Activated CD4-positive, alpha-beta memory T cell treated with anti-CD3 and anti-CD28 coated beads, Interleukin-2, amount 10 ng/mL, durations not matched to agents 7 days and 5 days (primary cell): ENCODE measurements at regions not wholly inside any gene's neighbourhood (a gene's known extent, or its start where the extent isn't known, plus 50 kb on each side); places are given as distances from the start of the nearest gene placed in this dataset.

Source experiments
- CTCF ChIA-PET: fragments of 350-600 bp; sonication (Branson Sonifier 250); formaldehyde crosslinking; loops from one replicate; lab custom pipeline; 2021; ENCODE audit warnings: antibody characterized with exemption, inconsistent platforms; lab: Charles Lee
- POLR2A ChIA-PET: fragments of 350-600 bp; sonication (Branson Sonifier 250); formaldehyde crosslinking; loops from one replicate; lab custom pipeline; 2021; ENCODE audit warnings: antibody characterized with exemption; lab: Charles Lee
- DNase-seq: peaks from one replicate; pipeline ENCODE4 v3.0.0-alpha.2; 2020
- H3K27ac Mint-ChIP-seq: one replicate; pipeline ENCODE4 v1.8.0; 2021; ENCODE audit warnings: mild to moderate bottlenecking, mixed read lengths
- H3K27me3 Mint-ChIP-seq: one replicate; pipeline ENCODE4 v1.8.0; 2021; ENCODE audit warnings: mixed read lengths
- H3K36me3 Mint-ChIP-seq: one replicate; pipeline ENCODE4 v1.8.0; 2021; ENCODE audit warnings: low read depth, mixed read lengths
- H3K4me1 Mint-ChIP-seq: one replicate; pipeline ENCODE4 v1.8.0; 2021; ENCODE audit warnings: mixed read lengths
- H3K4me3 Mint-ChIP-seq: one replicate; pipeline ENCODE4 v1.8.0; 2021; ENCODE audit warnings: mild to moderate bottlenecking, mixed read lengths
- H3K9me3 Mint-ChIP-seq: one replicate; pipeline ENCODE4 v1.8.0; 2021; ENCODE audit warnings: mixed read lengths

DNA sequence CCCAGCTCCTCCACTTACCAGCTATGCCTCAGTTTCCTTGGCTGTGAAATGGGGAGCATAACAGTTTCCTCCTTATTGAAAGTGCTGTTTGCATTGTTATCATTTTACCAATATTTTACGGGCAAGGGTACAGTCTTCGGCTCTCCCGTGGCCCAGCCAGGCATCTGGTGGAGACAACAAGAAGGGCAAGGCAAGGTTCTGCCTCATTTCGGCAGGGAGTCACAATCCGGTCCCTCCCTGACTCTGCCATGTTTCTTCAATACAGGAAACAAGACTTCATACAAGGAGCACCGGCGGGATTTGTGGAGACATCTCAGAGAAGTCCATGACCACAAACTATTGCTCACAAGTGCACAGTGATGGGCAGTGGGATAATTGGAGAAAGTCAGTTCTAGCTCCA, 174.0 kb downstream of the FGF18 start:
- peaks cover 1% of the 10 kb centered on the region for H3K9me3 Mint-ChIP-seq
- POLR2A ChIA-PET: no interaction called here
- H3K4me3 Mint-ChIP-seq: no peak overlapping the region
- H3K27ac Mint-ChIP-seq: no peak overlapping the region
- no peaks in the 10 kb centered on the region for H3K4me1 Mint-ChIP-seq
- H3K36me3 Mint-ChIP-seq: no peaks in the 10 kb centered on the region
- H3K27me3 Mint-ChIP-seq: peaks cover 3% of the 10 kb centered on the region
- no peak for DNase-seq
- CTCF ChIA-PET: no interaction called here

- H3K27ac Mint-ChIP-seq: no peak overlapping the region
- H3K9me3 Mint-ChIP-seq: peaks cover 2% of the 10 kb centered on the region
- peaks cover 3% of the 10 kb centered on the region for H3K27me3 Mint-ChIP-seq
- no peaks in the 10 kb centered on the region for H3K36me3 Mint-ChIP-seq
- H3K4me1 Mint-ChIP-seq: no peaks in the 10 kb centered on the region
- ChIA-PET POLR2A (no interaction called here), CTCF (no interaction called here)
- DNase-seq: no peak
- H3K4me3 Mint-ChIP-seq: no peak overlapping the region
Measured at GRCh38 chr5:171593976-171594375, 174.5 kb downstream of the FGF18 start.

DNA sequence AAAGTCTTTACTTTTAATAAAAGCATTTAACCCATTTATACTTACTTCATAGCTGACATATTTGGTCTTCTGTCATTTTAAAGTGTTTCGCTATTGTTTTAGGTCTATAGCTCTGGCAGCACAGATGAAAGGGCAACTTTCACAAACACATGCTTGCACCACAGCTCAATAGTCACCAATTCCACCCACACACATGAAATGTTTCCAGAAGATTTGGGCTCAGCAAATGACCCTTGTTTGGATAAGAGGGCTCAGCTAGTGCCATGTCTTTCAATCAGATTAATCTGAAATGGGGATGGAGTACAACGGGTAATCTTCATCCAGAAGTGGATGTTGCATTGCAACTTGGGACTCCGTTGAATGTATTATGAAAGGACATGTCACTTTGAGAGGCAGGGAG, 176.0 kb downstream of the FGF18 start:
- H3K27me3 Mint-ChIP-seq: peaks cover 3% of the 10 kb centered on the region
- DNase-seq: no peak
- POLR2A ChIA-PET: no interaction called here
- no peak overlapping the region for H3K27ac Mint-ChIP-seq
- CTCF ChIA-PET: interaction anchor here (0.6 kb wide), 1 partner anchor 10 kb away, joined by 3 read pairs; no protein-coding TSS in a partner anchor
- H3K4me3 Mint-ChIP-seq: no peak overlapping the region
- no peaks in the 10 kb centered on the region for H3K4me1 Mint-ChIP-seq
- H3K36me3 Mint-ChIP-seq: no peaks in the 10 kb centered on the region
- peaks cover 2% of the 10 kb centered on the region for H3K9me3 Mint-ChIP-seq

DNA sequence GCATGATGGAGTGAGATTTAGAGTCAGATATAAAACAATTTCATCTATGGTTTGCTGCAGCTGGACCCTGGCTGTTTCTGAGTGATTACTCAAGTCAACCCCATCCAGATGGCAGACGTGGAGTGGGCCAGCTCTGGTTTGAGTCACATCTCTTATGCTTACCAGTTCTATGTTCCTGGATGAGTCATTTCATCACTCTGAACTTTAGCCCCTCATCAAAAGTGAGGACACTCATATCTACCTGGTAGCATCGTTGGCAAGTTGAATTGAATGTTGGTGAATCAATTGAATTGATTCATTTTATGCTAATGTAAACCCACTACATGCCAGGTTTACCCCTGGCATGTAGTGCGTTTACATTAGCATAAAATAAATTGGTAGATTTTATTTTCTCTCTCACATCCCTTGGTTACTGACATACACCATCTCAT, 176.4 kb downstream of the FGF18 start:
- ChIA-PET POLR2A (no interaction called here), CTCF (no interaction called here)
- no peak for DNase-seq
- H3K27me3 Mint-ChIP-seq: peaks cover 7% of the 10 kb centered on the region
- peaks cover 1% of the 10 kb centered on the region for H3K4me1 Mint-ChIP-seq
- H3K36me3 Mint-ChIP-seq: no peaks in the 10 kb centered on the region
- no peak overlapping the region for H3K27ac Mint-ChIP-seq
- peaks cover 2% of the 10 kb centered on the region for H3K9me3 Mint-ChIP-seq
- H3K4me3 Mint-ChIP-seq: no peak overlapping the region

DNA sequence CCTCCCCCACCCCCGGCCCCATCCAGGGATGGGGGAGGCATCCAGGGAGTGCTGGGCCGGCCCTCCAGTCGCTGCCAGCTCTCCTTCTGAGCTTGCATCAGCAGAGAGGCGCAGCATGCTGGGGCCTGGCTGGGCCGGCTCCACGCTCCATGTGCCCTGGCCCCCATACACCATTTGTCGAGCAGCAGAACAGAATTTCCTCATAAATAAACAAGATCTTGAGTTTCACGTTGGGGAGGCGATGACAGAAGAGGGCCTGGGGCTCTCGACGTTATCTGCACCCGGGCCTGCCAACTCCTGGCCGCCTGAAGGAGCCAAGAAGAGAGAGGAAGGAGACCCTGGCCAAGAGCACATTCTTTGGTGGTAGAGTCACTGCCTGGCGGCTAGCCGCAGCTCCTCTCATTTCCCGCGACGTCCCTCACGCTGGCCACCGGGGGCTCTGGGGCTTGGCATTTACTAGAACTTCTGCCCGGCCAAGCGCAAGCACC, 177.0 kb downstream of the FGF18 start:
- no peak for DNase-seq
- Mint-ChIP-seq H3K27ac (no peak overlapping the region), H3K4me1 (peaks cover 3% of the 10 kb centered on the region), H3K27me3 (peaks cover 8% of the 10 kb centered on the region), H3K4me3 (no peak overlapping the region), H3K9me3 (peaks cover 2% of the 10 kb centered on the region), H3K36me3 (no peaks in the 10 kb centered on the region)
- POLR2A ChIA-PET: no interaction called here
- CTCF ChIA-PET: no interaction called here

DNA sequence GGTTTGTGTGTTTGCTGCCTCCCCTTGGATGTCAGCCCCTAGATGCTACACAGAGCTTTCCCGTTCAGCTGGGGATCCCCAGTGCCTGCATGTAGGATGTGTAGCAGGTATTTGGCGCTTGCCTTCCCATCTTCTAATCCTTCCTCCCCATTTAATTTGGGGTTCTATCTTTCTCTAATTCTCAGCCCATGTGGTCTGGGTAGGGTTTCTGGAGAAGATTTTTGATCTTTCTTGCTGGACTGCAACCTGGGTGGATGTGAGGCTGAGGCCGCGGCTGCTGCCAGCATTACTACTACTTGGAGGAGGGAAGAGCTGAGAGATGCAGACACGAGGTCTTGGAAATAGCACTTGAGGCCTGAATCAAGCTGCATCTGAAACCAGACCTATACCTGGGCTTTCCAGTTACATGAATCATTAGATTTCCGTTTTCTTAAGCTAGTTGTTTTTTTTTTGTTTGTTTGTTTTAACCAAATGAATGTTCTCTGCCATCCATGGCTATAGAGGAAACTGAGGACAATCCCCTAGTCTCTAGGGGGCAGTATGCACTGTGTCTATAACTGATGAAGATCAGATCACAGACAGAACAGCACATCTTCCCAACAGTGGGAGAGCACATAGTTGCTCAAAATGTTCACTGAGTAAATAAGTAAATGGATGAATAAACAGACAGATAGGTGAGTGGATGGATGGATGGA, 178.6 kb downstream of the FGF18 start:
- peaks cover 2% of the 10 kb centered on the region for H3K9me3 Mint-ChIP-seq
- CTCF ChIA-PET: interaction anchor here (0.8 kb wide), 1 partner anchor 8 kb away, joined by 4 read pairs; no protein-coding TSS in a partner anchor
- no peak for DNase-seq
- H3K4me1 Mint-ChIP-seq: peaks cover 3% of the 10 kb centered on the region
- POLR2A ChIA-PET: no interaction called here
- no peaks in the 10 kb centered on the region for H3K36me3 Mint-ChIP-seq
- H3K4me3 Mint-ChIP-seq: no peak overlapping the region
- H3K27ac Mint-ChIP-seq: no peak overlapping the region
- H3K27me3 Mint-ChIP-seq: peaks cover 14% of the 10 kb centered on the region

GRCh38 chr5:171598641-171599152, 179.2 kb downstream of the FGF18 start:
- Mint-ChIP-seq H3K36me3 (no peaks in the 10 kb centered on the region), H3K9me3 (peaks cover 2% of the 10 kb centered on the region), H3K27me3 (peaks cover 18% of the 10 kb centered on the region), H3K27ac (no peak overlapping the region), H3K4me3 (no peak overlapping the region), H3K4me1 (peaks cover 3% of the 10 kb centered on the region)
- no peak for DNase-seq
- CTCF ChIA-PET: interaction anchor here (0.8 kb wide), 1 partner anchor 8 kb away, joined by 4 read pairs; no protein-coding TSS in a partner anchor
- POLR2A ChIA-PET: no interaction called here

DNA sequence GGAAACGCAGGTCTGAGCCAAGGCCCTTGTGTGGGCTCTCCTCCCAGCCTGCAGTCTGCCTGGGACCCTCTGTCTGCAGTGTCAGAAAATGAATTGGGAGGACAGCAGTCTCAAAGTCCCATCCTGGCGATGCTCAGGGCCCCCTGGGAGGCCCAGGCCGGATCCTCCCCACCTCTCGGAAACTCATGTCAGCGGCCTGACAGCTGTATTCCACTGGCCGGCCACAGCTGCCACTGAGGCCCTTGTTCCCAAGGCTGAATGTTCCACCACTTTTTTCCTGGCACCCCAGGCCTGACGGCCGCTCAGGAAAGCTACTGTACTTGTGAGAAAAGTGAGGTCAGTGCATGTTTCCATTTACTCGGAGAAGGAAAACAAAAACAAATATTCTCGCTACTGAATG, 180.0 kb downstream of the FGF18 start:
- POLR2A ChIA-PET: no interaction called here
- Mint-ChIP-seq H3K27ac (no peak overlapping the region), H3K27me3 (peaks cover 25% of the 10 kb centered on the region), H3K4me3 (no peak overlapping the region), H3K4me1 (peaks cover 3% of the 10 kb centered on the region), H3K36me3 (no peaks in the 10 kb centered on the region), H3K9me3 (peaks cover 2% of the 10 kb centered on the region)
- DNase-seq: no peak
- CTCF ChIA-PET: no interaction called here

DNA sequence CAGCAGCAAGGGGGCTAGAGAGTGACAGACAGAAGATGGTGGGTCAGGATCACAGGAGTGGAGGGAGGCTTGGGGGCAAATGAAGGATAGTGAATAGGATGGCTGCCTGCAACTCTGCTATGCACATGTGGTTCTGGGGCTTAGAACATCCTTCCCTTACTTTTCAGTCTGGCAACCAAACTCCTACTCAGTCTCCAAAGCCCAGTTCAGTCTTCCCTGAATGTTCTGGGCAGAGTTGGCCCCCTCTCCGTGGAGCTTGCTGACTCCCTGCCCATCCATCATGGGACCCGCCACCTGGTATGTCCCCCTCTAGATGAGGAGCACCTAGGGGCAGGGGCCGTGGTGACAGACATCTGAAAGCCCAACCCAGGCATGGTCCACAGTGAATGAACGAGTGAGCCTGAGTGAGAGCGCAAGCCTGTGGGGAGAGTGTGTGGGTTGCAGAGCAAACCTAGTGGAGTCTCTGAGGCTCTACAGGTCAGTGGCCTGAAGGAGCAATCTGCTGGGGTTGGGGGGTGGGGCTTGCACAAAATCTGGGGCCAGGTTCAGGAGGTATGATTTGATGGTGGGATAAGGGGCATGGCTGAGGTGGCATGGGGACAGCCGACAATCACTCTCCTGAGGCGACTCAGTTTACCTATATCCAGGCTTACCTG, 180.6 kb downstream of the FGF18 start:
- Mint-ChIP-seq H3K27ac (no peak overlapping the region), H3K27me3 (peaks cover 29% of the 10 kb centered on the region), H3K4me1 (peaks cover 3% of the 10 kb centered on the region), H3K4me3 (no peak overlapping the region), H3K36me3 (no peaks in the 10 kb centered on the region), H3K9me3 (peaks cover 2% of the 10 kb centered on the region)
- CTCF ChIA-PET: no interaction called here
- POLR2A ChIA-PET: no interaction called here
- DNase-seq: no peak

GRCh38 chr5:171600741-171601265, 181.4 kb downstream of the FGF18 start:
- no peak overlapping the region for H3K4me3 Mint-ChIP-seq
- CTCF ChIA-PET: no interaction called here
- peaks cover 2% of the 10 kb centered on the region for H3K9me3 Mint-ChIP-seq
- peaks cover 29% of the 10 kb centered on the region for H3K27me3 Mint-ChIP-seq
- no peaks in the 10 kb centered on the region for H3K36me3 Mint-ChIP-seq
- DNase-seq: no peak
- H3K4me1 Mint-ChIP-seq: peaks cover 3% of the 10 kb centered on the region
- POLR2A ChIA-PET: no interaction called here
- no peak overlapping the region for H3K27ac Mint-ChIP-seq

- DNase-seq: no peak
- Mint-ChIP-seq H3K4me1 (peaks cover 3% of the 10 kb centered on the region), H3K36me3 (no peaks in the 10 kb centered on the region), H3K27me3 (peaks cover 34% of the 10 kb centered on the region), H3K4me3 (no peak overlapping the region), H3K27ac (no peak overlapping the region), H3K9me3 (peaks cover 4% of the 10 kb centered on the region)
- CTCF ChIA-PET: no interaction called here
- POLR2A ChIA-PET: no interaction called here
Measured at GRCh38 chr5:171601266-171601881, 181.9 kb downstream of the FGF18 start.

DNA sequence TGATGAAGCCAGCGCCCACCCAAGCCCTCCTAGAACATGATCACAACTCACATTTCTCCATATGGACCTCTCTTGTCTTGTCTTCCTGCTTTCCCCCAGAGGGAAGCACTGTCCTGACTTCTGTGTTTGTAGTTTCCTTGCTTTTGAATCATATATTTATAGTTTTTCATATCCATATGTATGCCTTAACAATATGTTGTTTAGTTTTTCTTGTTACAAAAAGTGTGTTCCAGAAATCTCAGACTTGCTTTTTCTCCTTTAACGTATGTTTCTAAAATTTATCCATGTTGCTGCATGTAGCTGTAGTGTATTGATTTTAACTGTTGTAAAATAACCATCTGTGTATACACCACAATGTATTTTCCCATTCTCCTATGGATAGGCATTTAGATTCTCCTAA, 182.0 kb upstream of the SMIM23 start:
- no peak for DNase-seq
- Mint-ChIP-seq H3K27me3 (peaks cover 45% of the 10 kb centered on the region), H3K9me3 (peaks cover 3% of the 10 kb centered on the region)

GRCh38 chr5:171604195-171604594, 181.4 kb upstream of the SMIM23 start:
- Mint-ChIP-seq H3K4me3 (no peak overlapping the region), H3K9me3 (peaks cover 3% of the 10 kb centered on the region), H3K4me1 (peaks cover 3% of the 10 kb centered on the region), H3K36me3 (no peaks in the 10 kb centered on the region), H3K27ac (no peak overlapping the region), H3K27me3 (peaks cover 48% of the 10 kb centered on the region)
- ChIA-PET CTCF (interaction anchor here (0.6 kb wide), 1 partner anchor 374 kb away, joined by 3 read pairs; no protein-coding TSS in a partner anchor), POLR2A (no interaction called here)
- DNase-seq: no peak

More for the DNA sequence above, 182.0 kb upstream of the SMIM23 start:
- Mint-ChIP-seq H3K36me3 (no peaks in the 10 kb centered on the region), H3K27ac (no peak overlapping the region), H3K4me1 (peaks cover 3% of the 10 kb centered on the region), H3K4me3 (no peak overlapping the region)
- ChIA-PET POLR2A (no interaction called here), CTCF (no interaction called here)
